AG04450 (cell line): ENCODE measurements at regions not wholly inside any gene's neighbourhood (a gene's known extent, or its start where the extent isn't known, plus 50 kb on each side); places are given as distances from the start of the nearest gene placed in this dataset.

ENCODE experiments used
- CTCF ChIA-PET: fragments of 300-600, 350-600 bp; formaldehyde crosslinking; extraction: SDS; loops from one replicate; lab custom pipeline; 2022; ENCODE audit warnings: antibody characterized with exemption, inconsistent platforms; lab: Charles Lee
- POLR2A ChIA-PET: fragments of 350-600 bp; formaldehyde crosslinking; extraction: SDS; loops from one replicate; lab custom pipeline; 2021; ENCODE audit warnings: antibody characterized with exemption, inconsistent platforms; lab: Yijun Ruan, JAX
- DNase-seq: peaks from one replicate; pipeline ENCODE4 v3.0.0-alpha.2; 2011; ENCODE audit warnings: low read depth, low spot score
- H3K27ac ChIP-seq: one replicate; pipeline ENCODE4 v1.5.1; 2012; ENCODE audit warnings: low read depth, low read length, control low read depth
- H3K27me3 ChIP-seq: one replicate; pipeline ENCODE4 v1.6.0; 2012; ENCODE audit warnings: low read length; ENCODE audit not compliant: control insufficient read depth, insufficient read depth
- H3K4me3 ChIP-seq: 2 replicates; pipeline ENCODE4 v1.5.1; 2011; ENCODE audit warnings: mild to moderate bottlenecking, low read depth, low read length, control low read depth
- H3K9me3 ChIP-seq: 2 replicates; pipeline ENCODE4 v1.5.1; 2012; ENCODE audit warnings: low read length; ENCODE audit not compliant: control insufficient read depth, insufficient read depth
- CTCF ChIP-seq: IDR thresholded peaks from 2 replicates; pipeline ENCODE4 v1.5.1; 2011; ENCODE audit warnings: low read depth, low read length, control low read depth, inconsistent platforms

- no peak for DNase-seq
- Histone ChIP-seq H3K9me3 (no peaks in the 10 kb centered on the region), H3K27ac (no peak overlapping the region), H3K4me3 (no peak overlapping the region), H3K27me3 (no peaks in the 10 kb centered on the region)
- ChIA-PET CTCF (no interaction called here), POLR2A (no interaction called here)
- TF ChIP-seq CTCF: no peak
Measured at GRCh38 chr1:88074661-88075060, 609.4 kb upstream of the PKN2 start.

- Histone ChIP-seq H3K9me3 (no peaks in the 10 kb centered on the region), H3K27me3 (no peaks in the 10 kb centered on the region), H3K4me3 (no peak overlapping the region), H3K27ac (no peak overlapping the region)
- TF ChIP-seq CTCF: no peak
- no peak for DNase-seq
- ChIA-PET POLR2A (no interaction called here), CTCF (interaction anchor here (0.7 kb wide), 1 partner anchor 105 kb away, joined by 3 read pairs; no protein-coding TSS in a partner anchor)
Measured at GRCh38 chr1:88075813-88076212, 608.3 kb upstream of the PKN2 start.

GRCh38 chr1:88079036-88079435, 605.0 kb upstream of the PKN2 start:
- H3K4me3 ChIP-seq: no peak overlapping the region
- no peaks in the 10 kb centered on the region for H3K27me3 ChIP-seq
- peak; percentile 59 for TF ChIP-seq CTCF
- no peaks in the 10 kb centered on the region for H3K9me3 ChIP-seq
- POLR2A ChIA-PET: no interaction called here
- CTCF ChIA-PET: interaction anchor here (0.7 to 1.8 kb wide), 6 partner anchors 10 to 799 kb away, joined by 3 to 9 read pairs (median 4); no protein-coding TSS in a partner anchor
- no peak for DNase-seq
- H3K27ac ChIP-seq: no peak overlapping the region

GRCh38 chr1:88080875-88081274, 603.2 kb upstream of the PKN2 start:
- ChIA-PET CTCF (no interaction called here), POLR2A (no interaction called here)
- no peak for TF ChIP-seq CTCF
- no peak overlapping the region for H3K4me3 ChIP-seq
- H3K27me3 ChIP-seq: no peaks in the 10 kb centered on the region
- DNase-seq: no peak
- no peaks in the 10 kb centered on the region for H3K9me3 ChIP-seq
- H3K27ac ChIP-seq: no peak overlapping the region

- ChIA-PET POLR2A (no interaction called here), CTCF (no interaction called here)
- no peak for TF ChIP-seq CTCF
- no peak overlapping the region for H3K4me3 ChIP-seq
- no peak overlapping the region for H3K27ac ChIP-seq
- H3K9me3 ChIP-seq: no peaks in the 10 kb centered on the region; the same call in 1 of the 2 replicates
- DNase-seq: no peak
- H3K27me3 ChIP-seq: no peaks in the 10 kb centered on the region
Measured at GRCh38 chr1:88088481-88088880, 595.6 kb upstream of the PKN2 start.
